ENCODE measurements at regions not wholly inside any gene's neighbourhood (a gene's known extent, or its start where the extent isn't known, plus 50 kb on each side); places are given as distances from the start of the nearest gene placed in this dataset.
A peak's percentile ranks its signal among the peaks of the same experiment; 100 is the strongest.

DNA sequence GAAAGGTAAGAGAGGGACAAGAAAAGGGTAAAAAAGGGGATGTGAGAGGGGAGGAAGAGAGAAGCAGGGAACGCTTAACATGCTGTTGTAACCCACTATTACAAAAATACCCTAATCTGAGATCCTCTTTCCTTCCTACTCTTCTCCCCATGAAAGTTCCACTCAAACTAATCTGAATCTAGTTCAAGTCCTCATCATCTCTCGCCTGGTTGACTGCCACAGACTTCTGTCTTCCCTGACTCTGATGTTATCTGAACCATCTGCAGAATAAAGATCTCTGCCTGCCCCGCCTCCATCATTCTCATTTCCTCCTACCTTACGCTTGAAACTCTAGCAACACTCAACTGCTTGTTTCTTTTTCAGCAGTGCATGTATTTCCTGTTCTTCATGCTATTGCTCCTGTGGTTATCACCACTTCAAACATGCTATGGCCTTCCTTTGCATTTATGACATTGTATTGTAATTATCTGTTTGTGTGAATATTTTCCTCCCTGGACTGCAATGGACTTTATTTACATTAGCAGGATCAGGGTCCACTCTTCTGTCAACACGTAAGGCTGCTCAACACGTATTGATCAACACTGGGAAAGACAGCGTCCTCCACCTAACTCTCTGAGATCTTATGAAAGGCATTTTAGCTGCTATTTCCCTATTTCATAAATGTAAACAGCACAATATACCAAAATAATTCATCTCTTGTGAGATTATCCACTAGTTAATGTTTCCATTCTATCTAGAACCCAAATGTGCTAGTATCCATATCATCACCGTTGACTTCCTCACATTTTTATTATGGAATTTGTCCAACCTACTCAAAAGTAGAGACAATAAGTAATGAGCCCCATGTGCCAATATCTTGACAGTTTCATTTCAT, 215.5 kb upstream of the USP25 start (continued):
- TF ChIP-seq, protein P1, sequence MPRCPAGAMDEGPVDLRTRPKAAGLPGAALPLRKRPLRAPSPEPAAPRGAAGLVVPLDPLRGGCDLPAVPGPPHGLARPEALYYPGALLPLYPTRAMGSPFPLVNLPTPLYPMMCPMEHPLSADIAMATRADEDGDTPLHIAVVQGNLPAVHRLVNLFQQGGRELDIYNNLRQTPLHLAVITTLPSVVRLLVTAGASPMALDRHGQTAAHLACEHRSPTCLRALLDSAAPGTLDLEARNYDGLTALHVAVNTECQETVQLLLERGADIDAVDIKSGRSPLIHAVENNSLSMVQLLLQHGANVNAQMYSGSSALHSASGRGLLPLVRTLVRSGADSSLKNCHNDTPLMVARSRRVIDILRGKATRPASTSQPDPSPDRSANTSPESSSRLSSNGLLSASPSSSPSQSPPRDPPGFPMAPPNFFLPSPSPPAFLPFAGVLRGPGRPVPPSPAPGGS (CRISPR knock-in tag; IDR thresholded peaks at IDR 0.05), result 0 out of 2 replicates have a peak, but pooled peaks have one; percentile 40
- TF ChIP-seq GATAD1 (CRISPR knock-in tag; IDR thresholded peaks at IDR 0.05) (peak; percentile 72; the same call in 1 of the 2 replicates), RARA (CRISPR knock-in tag; IDR thresholded peaks at IDR 0.05) (peak; percentile 88), ERF (CRISPR knock-in tag; IDR thresholded peaks at IDR 0.05) (peak; percentile 77), SMARCC2 (IDR thresholded peaks at IDR 0.05) (peak; percentile 92), HNF4G (IDR thresholded peaks at IDR 0.05; ENCODE audit: borderline replicate concordance, low read depth, low read length) (peak; percentile 85), HNF4G (CRISPR knock-in tag; IDR thresholded peaks at IDR 0.05; ENCODE audit: borderline replicate concordance, low read depth) (peak; percentile 73; the same call in 1 of the 2 replicates), KAT8 (CRISPR knock-in tag; IDR thresholded peaks at IDR 0.05) (peak; percentile 84), BRD4 (CRISPR knock-in tag; IDR thresholded peaks at IDR 0.05) (0 out of 2 replicates have a peak, but pooled peaks have one; percentile 58), TGIF2 (CRISPR knock-in tag; IDR thresholded peaks at IDR 0.05) (peak; percentile 59; the same call in 1 of the 2 replicates), LBX2 (CRISPR knock-in tag; IDR thresholded peaks at IDR 0.05; ENCODE audit: borderline replicate concordance) (no peak), SKIL (CRISPR knock-in tag; IDR thresholded peaks at IDR 0.05; ENCODE audit: borderline replicate concordance) (peak; percentile 43; the same call in 1 of the 2 replicates), PRPF4 (IDR thresholded peaks at IDR 0.05; ENCODE audit: low read depth, low read length, poor library complexity, severe bottlenecking) (no peak), ZNF138 (CRISPR knock-in tag; IDR thresholded peaks at IDR 0.05; ENCODE audit: low read depth) (no peak), ZNF501 (CRISPR knock-in tag; IDR thresholded peaks at IDR 0.05) (no peak), FOXK1 (CRISPR knock-in tag; IDR thresholded peaks at IDR 0.05; ENCODE audit: borderline replicate concordance, low read depth) (peak; percentile 97), NONO (IDR thresholded peaks at IDR 0.05) (no peak), NONO (CRISPR knock-in tag; conservative IDR thresholded peaks at IDR 0.05) (peak; percentile 46; the same call in 1 of the 2 replicates), SP140L (CRISPR knock-in tag; IDR thresholded peaks at IDR 0.05; ENCODE audit: borderline replicate concordance) (no peak)
- TF ChIP-seq, protein P2, sequence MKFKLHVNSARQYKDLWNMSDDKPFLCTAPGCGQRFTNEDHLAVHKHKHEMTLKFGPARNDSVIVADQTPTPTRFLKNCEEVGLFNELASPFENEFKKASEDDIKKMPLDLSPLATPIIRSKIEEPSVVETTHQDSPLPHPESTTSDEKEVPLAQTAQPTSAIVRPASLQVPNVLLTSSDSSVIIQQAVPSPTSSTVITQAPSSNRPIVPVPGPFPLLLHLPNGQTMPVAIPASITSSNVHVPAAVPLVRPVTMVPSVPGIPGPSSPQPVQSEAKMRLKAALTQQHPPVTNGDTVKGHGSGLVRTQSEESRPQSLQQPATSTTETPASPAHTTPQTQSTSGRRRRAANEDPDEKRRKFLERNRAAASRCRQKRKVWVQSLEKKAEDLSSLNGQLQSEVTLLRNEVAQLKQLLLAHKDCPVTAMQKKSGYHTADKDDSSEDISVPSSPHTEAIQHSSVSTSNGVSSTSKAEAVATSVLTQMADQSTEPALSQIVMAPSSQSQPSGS (CRISPR knock-in tag; IDR thresholded peaks at IDR 0.05), result peak; percentile 64; the same call in 1 of the 2 replicates
- TF ChIP-seq, protein P3, sequence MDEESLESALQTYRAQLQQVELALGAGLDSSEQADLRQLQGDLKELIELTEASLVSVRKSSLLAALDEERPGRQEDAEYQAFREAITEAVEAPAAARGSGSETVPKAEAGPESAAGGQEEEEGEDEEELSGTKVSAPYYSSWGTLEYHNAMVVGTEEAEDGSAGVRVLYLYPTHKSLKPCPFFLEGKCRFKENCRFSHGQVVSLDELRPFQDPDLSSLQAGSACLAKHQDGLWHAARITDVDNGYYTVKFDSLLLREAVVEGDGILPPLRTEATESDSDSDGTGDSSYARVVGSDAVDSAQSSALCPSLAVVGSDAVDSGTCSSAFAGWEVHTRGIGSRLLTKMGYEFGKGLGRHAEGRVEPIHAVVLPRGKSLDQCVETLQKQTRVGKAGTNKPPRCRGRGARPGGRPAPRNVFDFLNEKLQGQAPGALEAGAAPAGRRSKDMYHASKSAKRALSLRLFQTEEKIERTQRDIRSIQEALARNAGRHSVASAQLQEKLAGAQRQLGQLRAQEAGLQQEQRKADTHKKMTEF (CRISPR knock-in tag; IDR thresholded peaks at IDR 0.05), result peak; percentile 92
- TF ChIP-seq, protein P4, sequence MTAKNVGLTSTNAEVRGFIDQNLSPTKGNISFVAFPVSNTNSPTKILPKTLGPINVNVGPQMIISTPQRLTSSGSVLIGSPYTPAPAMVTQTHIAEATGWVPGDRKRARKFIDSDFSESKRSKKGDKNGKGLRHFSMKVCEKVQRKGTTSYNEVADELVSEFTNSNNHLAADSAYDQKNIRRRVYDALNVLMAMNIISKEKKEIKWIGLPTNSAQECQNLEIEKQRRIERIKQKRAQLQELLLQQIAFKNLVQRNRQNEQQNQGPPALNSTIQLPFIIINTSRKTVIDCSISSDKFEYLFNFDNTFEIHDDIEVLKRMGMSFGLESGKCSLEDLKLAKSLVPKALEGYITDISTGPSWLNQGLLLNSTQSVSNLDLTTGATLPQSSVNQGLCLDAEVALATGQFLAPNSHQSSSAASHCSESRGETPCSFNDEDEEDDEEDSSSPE (CRISPR knock-in tag; IDR thresholded peaks at IDR 0.05), result 0 out of 2 replicates have a peak, but pooled peaks have one; percentile 30
